Rectal smooth muscle tissue (tissue), 1 donor: ENCODE measurements at regions not wholly inside any gene's neighbourhood (a gene's known extent, or its start where the extent isn't known, plus 50 kb on each side); places are given as distances from the start of the nearest gene placed in this dataset.

Experiments
- H3K27ac ChIP-seq: one replicate; pipeline ENCODE4 v1.7.0; 2013; ENCODE audit warnings: low read depth, low read length, inconsistent platforms
- H3K27me3 ChIP-seq: one replicate; pipeline ENCODE4 v1.7.0; 2013; ENCODE audit warnings: low read length; ENCODE audit not compliant: control insufficient read depth, insufficient read depth
- H3K36me3 ChIP-seq: one replicate; pipeline ENCODE4 v1.7.0; 2013; ENCODE audit warnings: low read length; ENCODE audit not compliant: control insufficient read depth, insufficient read depth
- H3K4me1 ChIP-seq: one replicate; pipeline ENCODE4 v1.7.0; 2013; ENCODE audit warnings: low read length; ENCODE audit not compliant: control insufficient read depth, insufficient read depth
- H3K4me3 ChIP-seq: one replicate; pipeline ENCODE4 v1.7.0; 2013; ENCODE audit warnings: low read length
- H3K9ac ChIP-seq: one replicate; pipeline ENCODE4 v1.7.0; 2013; ENCODE audit warnings: low read length

- H3K4me1 ChIP-seq: no peaks in the 10 kb centered on the region
- H3K27me3 ChIP-seq: no peaks in the 10 kb centered on the region
- H3K9ac ChIP-seq: no peak overlapping the region
- no peaks in the 10 kb centered on the region for H3K36me3 ChIP-seq
- H3K4me3 ChIP-seq: no peak overlapping the region
- H3K27ac ChIP-seq: no peak overlapping the region
These were observed 85.9 kb downstream of the ZNF280B start for GRCh38 chr22:22422629-22423112.

GRCh38 chr22:22423681-22424080, 84.9 kb downstream of the ZNF280B start:
- Histone ChIP-seq H3K4me3 (no peak overlapping the region), H3K27ac (no peak overlapping the region), H3K36me3 (no peaks in the 10 kb centered on the region), H3K27me3 (no peaks in the 10 kb centered on the region), H3K4me1 (no peaks in the 10 kb centered on the region), H3K9ac (no peak overlapping the region)

GRCh38 chr22:22424210-22424800, 84.2 kb downstream of the ZNF280B start:
- H3K4me1 ChIP-seq: no peaks in the 10 kb centered on the region
- H3K27me3 ChIP-seq: no peaks in the 10 kb centered on the region
- H3K4me3 ChIP-seq: no peak overlapping the region
- no peak overlapping the region for H3K27ac ChIP-seq
- H3K36me3 ChIP-seq: no peaks in the 10 kb centered on the region
- no peak overlapping the region for H3K9ac ChIP-seq

- Histone ChIP-seq H3K4me1 (no peaks in the 10 kb centered on the region), H3K27ac (no peak overlapping the region), H3K36me3 (no peaks in the 10 kb centered on the region), H3K4me3 (no peak overlapping the region), H3K27me3 (no peaks in the 10 kb centered on the region), H3K9ac (no peak overlapping the region)
These were observed 83.6 kb downstream of the ZNF280B start for GRCh38 chr22:22424956-22425355.

GRCh38 chr22:22425356-22425755, 83.2 kb downstream of the ZNF280B start:
- Histone ChIP-seq H3K4me3 (no peak overlapping the region), H3K9ac (no peak overlapping the region), H3K36me3 (no peaks in the 10 kb centered on the region), H3K27me3 (no peaks in the 10 kb centered on the region), H3K27ac (no peak overlapping the region), H3K4me1 (no peaks in the 10 kb centered on the region)

- H3K9ac ChIP-seq: no peak overlapping the region
These were observed 82.5 kb downstream of the ZNF280B start for GRCh38 chr22:22425783-22426624.

GRCh38 chr22:22427542-22428065, 80.9 kb downstream of the ZNF280B start:
- no peaks in the 10 kb centered on the region for H3K27me3 ChIP-seq

More at GRCh38 chr22:22425783-22426624, 82.5 kb downstream of the ZNF280B start:
- no peak overlapping the region for H3K4me3 ChIP-seq
- H3K27ac ChIP-seq: no peak overlapping the region
- H3K36me3 ChIP-seq: no peaks in the 10 kb centered on the region
- no peaks in the 10 kb centered on the region for H3K4me1 ChIP-seq
- H3K27me3 ChIP-seq: no peaks in the 10 kb centered on the region

GRCh38 chr22:22428222-22429098, 80.1 kb downstream of the ZNF280B start:
- Histone ChIP-seq H3K4me1 (no peaks in the 10 kb centered on the region), H3K36me3 (no peaks in the 10 kb centered on the region), H3K27ac (no peak overlapping the region), H3K9ac (no peak overlapping the region), H3K27me3 (no peaks in the 10 kb centered on the region), H3K4me3 (no peak overlapping the region)

More at GRCh38 chr22:22427542-22428065, 80.9 kb downstream of the ZNF280B start:
- no peak overlapping the region for H3K9ac ChIP-seq
- no peak overlapping the region for H3K4me3 ChIP-seq
- no peak overlapping the region for H3K27ac ChIP-seq
- no peaks in the 10 kb centered on the region for H3K4me1 ChIP-seq
- no peaks in the 10 kb centered on the region for H3K36me3 ChIP-seq

GRCh38 chr22:22429369-22430108, 79.0 kb downstream of the ZNF280B start:
- Histone ChIP-seq H3K4me1 (no peaks in the 10 kb centered on the region), H3K36me3 (no peaks in the 10 kb centered on the region), H3K9ac (no peak overlapping the region), H3K27ac (no peak overlapping the region), H3K27me3 (no peaks in the 10 kb centered on the region), H3K4me3 (no peak overlapping the region)

- Histone ChIP-seq H3K4me1 (no peaks in the 10 kb centered on the region), H3K27me3 (no peaks in the 10 kb centered on the region), H3K4me3 (no peak overlapping the region), H3K9ac (no peak overlapping the region), H3K27ac (no peak overlapping the region), H3K36me3 (no peaks in the 10 kb centered on the region)
These were observed 78.3 kb downstream of the ZNF280B start for GRCh38 chr22:22430111-22430820.
